Vagina (tissue), 2 donors: ENCODE measurements at regions not wholly inside any gene's neighbourhood (a gene's known extent, or its start where the extent isn't known, plus 50 kb on each side); places are given as distances from the start of the nearest gene placed in this dataset.

Source experiments
- DNase-seq, 2 donors: peaks; one replicate each; pipeline ENCODE4 v3.0.0-alpha.2; 2017; ENCODE audit errors: extremely low spot score in 2 of 2
- H3K27ac ChIP-seq: fragments of 200-600 bp; sonication (generic); one replicate; pipeline ENCODE4 v1.5.1; 2019
- H3K27me3 ChIP-seq: fragments of 200-600 bp; sonication (generic); one replicate; pipeline ENCODE4 v1.5.1; 2019
- H3K36me3 ChIP-seq, 2 donors: fragments of 200-600 bp; sonication (generic); one replicate each; pipeline ENCODE4 v1.5.1; 2017 to 2019
- H3K4me1 ChIP-seq: fragments of 200-600 bp; sonication (generic); one replicate; pipeline ENCODE4 v1.5.1; 2019
- H3K4me3 ChIP-seq, 2 donors: fragments of 200-600 bp; sonication (generic); 1 replicate in 1 of 2; 2 replicates in 1 of 2; pipeline ENCODE4 v1.5.1; 2016 to 2019
- H3K9me3 ChIP-seq: fragments of 200-600 bp; sonication (generic); one replicate; pipeline ENCODE4 v1.5.1; 2019
- POLR2A ChIP-seq, 2 donors: fragments of 450-650 bp; IDR thresholded peaks; one replicate each; pipeline ENCODE4 v1.6.1; 2017; ENCODE audit warnings: antibody characterized with exemption in 2 of 2, mild to moderate bottlenecking in 2 of 2, moderate library complexity in 2 of 2
- POLR2AphosphoS5 ChIP-seq, 2 donors: sonication (generic); formaldehyde crosslinking; IDR thresholded peaks; one replicate each; pipeline ENCODE4 v1.9.0; 2017; ENCODE audit warnings: antibody characterized with exemption in 2 of 2, mild to moderate bottlenecking in 2 of 2, low read depth in 1 of 2; ENCODE audit not compliant: insufficient read depth in 1 of 2
- intact Hi-C: fragments of 100-400 bp; cut with DNase I; formaldehyde crosslinking; loops from one replicate; pipeline ENCODE4 v1.15.1; 2023
- TF ChIP-seq, protein P1 (sequence below), 3 experiments: fragments of 450-650 bp in 2 of 3; fragments of 200-600 bp in 1 of 3; sonication (generic) in 1 of 3; IDR thresholded peaks; one replicate each; pipeline ENCODE4 v1.5.1; 2017 to 2019; ENCODE audit warnings: antibody characterized with exemption in 3 of 3, mild to moderate bottlenecking in 2 of 3, moderate library complexity in 2 of 3

DNA sequence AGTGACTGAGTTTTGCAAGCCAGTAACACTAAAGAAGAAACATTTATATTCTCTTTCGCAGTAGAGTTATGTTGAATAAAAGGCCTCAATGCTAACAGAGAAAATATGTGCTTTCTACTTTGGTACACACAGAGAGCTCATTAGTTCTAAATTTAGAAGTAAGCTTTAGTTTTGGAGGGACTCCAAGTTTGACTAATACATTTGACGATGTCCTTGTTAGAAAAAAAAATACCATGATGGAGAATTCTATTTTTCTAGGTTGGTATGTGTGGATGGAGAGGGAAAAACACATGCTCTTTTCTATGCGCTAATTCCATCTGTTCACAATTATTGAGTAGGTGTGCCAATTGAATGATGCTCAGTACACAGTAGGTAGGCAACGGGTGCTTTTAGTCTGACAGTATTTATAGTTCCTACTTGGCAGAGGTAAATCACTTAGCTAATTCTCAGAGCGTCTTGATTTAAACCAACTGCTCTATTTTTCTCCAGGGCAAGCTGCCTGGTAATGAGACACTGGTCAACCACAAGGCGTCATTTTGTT is 327.2 kb upstream of the AKR1E2 start:
- Histone ChIP-seq H3K4me1 (peaks cover 15% of the 10 kb centered on the region), H3K9me3 (no peaks in the 10 kb centered on the region), H3K27ac (peak overlapping the region; percentile 82), H3K27me3 (no peaks in the 10 kb centered on the region), H3K36me3 (no peaks in the 10 kb centered on the region), H3K4me3 (no peak overlapping the region)
- intact Hi-C loops = loop anchor here (1.0 kb wide), 1 partner anchor 211 kb away; no protein-coding TSS in a partner anchor
- DNase-seq = no peak
- TF ChIP-seq, protein P1, sequence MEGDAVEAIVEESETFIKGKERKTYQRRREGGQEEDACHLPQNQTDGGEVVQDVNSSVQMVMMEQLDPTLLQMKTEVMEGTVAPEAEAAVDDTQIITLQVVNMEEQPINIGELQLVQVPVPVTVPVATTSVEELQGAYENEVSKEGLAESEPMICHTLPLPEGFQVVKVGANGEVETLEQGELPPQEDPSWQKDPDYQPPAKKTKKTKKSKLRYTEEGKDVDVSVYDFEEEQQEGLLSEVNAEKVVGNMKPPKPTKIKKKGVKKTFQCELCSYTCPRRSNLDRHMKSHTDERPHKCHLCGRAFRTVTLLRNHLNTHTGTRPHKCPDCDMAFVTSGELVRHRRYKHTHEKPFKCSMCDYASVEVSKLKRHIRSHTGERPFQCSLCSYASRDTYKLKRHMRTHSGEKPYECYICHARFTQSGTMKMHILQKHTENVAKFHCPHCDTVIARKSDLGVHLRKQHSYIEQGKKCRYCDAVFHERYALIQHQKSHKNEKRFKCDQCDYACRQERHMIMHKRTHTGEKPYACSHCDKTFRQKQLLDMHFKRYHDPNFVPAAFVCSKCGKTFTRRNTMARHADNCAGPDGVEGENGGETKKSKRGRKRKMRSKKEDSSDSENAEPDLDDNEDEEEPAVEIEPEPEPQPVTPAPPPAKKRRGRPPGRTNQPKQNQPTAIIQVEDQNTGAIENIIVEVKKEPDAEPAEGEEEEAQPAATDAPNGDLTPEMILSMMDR (IDR thresholded peaks at IDR 0.05) = no peak
- TF ChIP-seq POLR2AphosphoS5 (IDR thresholded peaks at IDR 0.05; ENCODE audit: insufficient read depth in 1 of 2, low read depth in 1 of 2) (peak; percentile 20 to 71), POLR2A (IDR thresholded peaks at IDR 0.05) (no peak)

DNA sequence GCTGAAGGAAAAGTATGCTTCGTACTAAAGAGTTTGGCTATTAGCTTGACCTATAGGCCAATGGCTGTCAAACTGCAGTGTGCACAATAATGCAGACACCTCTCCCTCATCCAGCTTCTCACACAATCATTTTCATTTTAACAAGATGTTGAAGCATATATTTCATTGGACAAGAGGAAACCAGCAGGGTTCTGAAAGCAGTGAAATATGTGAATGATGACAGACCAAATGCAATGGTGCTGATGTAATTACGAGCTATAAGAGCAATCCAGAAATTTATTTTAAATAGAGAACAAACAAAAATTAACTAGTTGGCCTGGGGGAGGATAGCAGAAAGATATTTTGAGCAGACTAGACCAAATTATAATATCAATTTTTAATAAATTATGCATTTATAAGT is 331.5 kb upstream of the AKR1E2 start:
- Histone ChIP-seq H3K27me3 (no peaks in the 10 kb centered on the region), H3K9me3 (no peaks in the 10 kb centered on the region), H3K4me1 (peaks cover 15% of the 10 kb centered on the region), H3K27ac (no peak overlapping the region), H3K4me3 (no peak overlapping the region), H3K36me3 (no peaks in the 10 kb centered on the region)
- TF ChIP-seq POLR2AphosphoS5 (IDR thresholded peaks at IDR 0.05; ENCODE audit: insufficient read depth in 1 of 2, low read depth in 1 of 2) = no peak
- no peak for TF ChIP-seq POLR2A (IDR thresholded peaks at IDR 0.05)
- intact Hi-C loops = no loop called here
- DNase-seq = no peak

DNA sequence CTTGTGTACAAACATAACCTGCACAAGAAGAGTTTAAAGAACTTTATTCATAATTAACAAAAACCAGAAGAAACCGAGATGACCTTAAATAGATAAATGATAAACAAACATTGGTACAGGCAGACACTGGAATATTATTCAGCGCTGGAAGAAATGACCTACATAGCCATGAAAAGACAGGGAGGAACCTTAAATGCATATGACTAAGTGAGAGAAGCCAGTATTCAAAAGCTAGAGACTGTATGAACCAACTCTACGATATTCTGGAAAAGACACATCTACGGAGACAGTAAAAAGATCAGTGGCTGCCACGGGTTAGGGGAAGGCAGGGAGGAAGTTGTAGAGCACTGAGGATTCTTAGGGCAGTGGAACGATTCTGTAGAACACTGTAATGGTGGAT is 333.8 kb upstream of the AKR1E2 start:
- Histone ChIP-seq H3K4me3 (no peak overlapping the region), H3K36me3 (no peaks in the 10 kb centered on the region), H3K27ac (no peak overlapping the region), H3K4me1 (no peaks in the 10 kb centered on the region), H3K9me3 (no peaks in the 10 kb centered on the region), H3K27me3 (no peaks in the 10 kb centered on the region)
- TF ChIP-seq POLR2AphosphoS5 (IDR thresholded peaks at IDR 0.05; ENCODE audit: insufficient read depth in 1 of 2, low read depth in 1 of 2) = no peak
- no peak for TF ChIP-seq POLR2A (IDR thresholded peaks at IDR 0.05)
- TF ChIP-seq, protein P1 (IDR thresholded peaks at IDR 0.05) = no peak
- no peak for DNase-seq
- intact Hi-C loops = no loop called here

- Histone ChIP-seq H3K4me3 (no peak overlapping the region), H3K36me3 (no peaks in the 10 kb centered on the region), H3K9me3 (no peaks in the 10 kb centered on the region), H3K4me1 (no peaks in the 10 kb centered on the region), H3K27ac (no peak overlapping the region), H3K27me3 (no peaks in the 10 kb centered on the region)
- TF ChIP-seq POLR2A (IDR thresholded peaks at IDR 0.05) (no peak), POLR2AphosphoS5 (IDR thresholded peaks at IDR 0.05; ENCODE audit: insufficient read depth in 1 of 2, low read depth in 1 of 2) (no peak)
- TF ChIP-seq, protein P1 (IDR thresholded peaks at IDR 0.05) = no peak
- intact Hi-C loops = no loop called here
- DNase-seq = no peak
Observed at GRCh38 chr10:4488904-4489303, 337.1 kb upstream of the AKR1E2 start.

DNA sequence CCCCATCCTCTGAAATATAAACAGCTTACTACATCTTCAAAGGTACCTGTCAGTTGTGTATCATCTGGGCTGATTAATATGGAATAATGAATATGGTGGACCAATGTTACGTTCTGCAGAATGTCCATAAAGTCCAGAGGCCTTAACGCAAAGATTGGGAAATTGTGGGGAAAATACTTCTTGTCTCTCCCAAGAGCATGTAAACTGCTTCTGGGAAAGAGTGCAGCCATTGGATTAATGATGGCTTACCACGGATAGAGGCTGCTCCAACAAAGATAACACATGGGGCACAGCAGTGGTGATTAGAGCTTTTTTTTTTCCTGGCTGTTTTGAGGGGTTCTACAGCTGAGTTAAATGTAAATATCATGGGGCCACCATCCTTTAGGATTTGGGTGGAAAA is 340.4 kb upstream of the AKR1E2 start:
- H3K27me3 ChIP-seq = no peaks in the 10 kb centered on the region
- intact Hi-C loops = no loop called here
- H3K4me3 ChIP-seq = no peak overlapping the region
- TF ChIP-seq POLR2AphosphoS5 (IDR thresholded peaks at IDR 0.05; ENCODE audit: insufficient read depth in 1 of 2, low read depth in 1 of 2) = no peak
- no peak for TF ChIP-seq POLR2A (IDR thresholded peaks at IDR 0.05)
- TF ChIP-seq, protein P1 (IDR thresholded peaks at IDR 0.05) = no peak
- H3K4me1 ChIP-seq = no peaks in the 10 kb centered on the region
- H3K9me3 ChIP-seq = no peaks in the 10 kb centered on the region
- no peak overlapping the region for H3K27ac ChIP-seq
- H3K36me3 ChIP-seq = no peaks in the 10 kb centered on the region
- DNase-seq = no peak
